ENCODE measurements at regions not wholly inside any gene's neighbourhood (a gene's known extent, or its start where the extent isn't known, plus 50 kb on each side); places are given as distances from the start of the nearest gene placed in this dataset.
"Not testable (repeated sequence)": the region's sequence is repeated elsewhere in the genome, so short reads cannot be mapped to it uniquely, and the experiment has no call there.

DNA sequence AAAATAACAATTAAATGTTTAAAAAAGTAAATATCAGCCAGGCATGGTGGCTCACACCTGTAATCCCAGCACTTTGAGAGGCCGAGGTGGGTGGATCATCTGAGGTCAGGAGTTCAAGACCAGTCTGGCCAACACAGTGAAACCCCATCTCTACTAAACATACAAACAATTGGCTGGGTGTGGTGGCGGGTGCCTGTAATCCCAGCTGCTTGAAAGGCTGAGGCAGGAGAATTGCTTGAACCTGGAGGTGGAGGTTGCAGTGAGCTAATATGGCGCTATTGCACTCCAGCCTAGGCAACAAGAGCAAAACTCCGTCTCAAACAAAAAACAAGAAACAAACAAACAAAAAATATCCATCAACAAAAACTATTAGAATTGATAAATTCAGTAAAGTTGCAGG is 77.5 kb downstream of the SNX5 start:
- not testable (repeated sequence) for DNase-seq (ENCODE audit: extremely low read depth, low read depth, low spot score)

DNA sequence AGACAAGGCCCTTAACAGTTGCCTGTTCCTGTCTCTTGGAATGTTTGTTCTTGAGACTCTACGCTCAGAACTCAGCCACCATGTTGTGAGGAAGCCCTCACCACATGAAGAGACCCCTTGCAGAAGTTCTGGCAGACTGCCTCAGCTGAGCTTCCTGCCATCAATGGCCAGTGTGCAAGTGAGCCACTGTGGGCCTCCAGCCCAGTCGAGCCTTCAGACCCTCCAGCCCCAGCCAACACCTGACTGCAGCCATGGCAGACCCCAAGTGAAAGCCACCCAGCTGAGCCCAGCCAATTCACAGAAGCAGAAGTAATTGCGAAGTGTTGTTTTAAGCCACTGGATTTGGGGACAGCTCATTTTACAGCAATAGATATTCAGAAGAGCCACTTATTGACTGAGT is 78.3 kb downstream of the SNX5 start:
- DNase-seq (ENCODE audit: extremely low read depth, low read depth, low spot score) = no peak

DNA sequence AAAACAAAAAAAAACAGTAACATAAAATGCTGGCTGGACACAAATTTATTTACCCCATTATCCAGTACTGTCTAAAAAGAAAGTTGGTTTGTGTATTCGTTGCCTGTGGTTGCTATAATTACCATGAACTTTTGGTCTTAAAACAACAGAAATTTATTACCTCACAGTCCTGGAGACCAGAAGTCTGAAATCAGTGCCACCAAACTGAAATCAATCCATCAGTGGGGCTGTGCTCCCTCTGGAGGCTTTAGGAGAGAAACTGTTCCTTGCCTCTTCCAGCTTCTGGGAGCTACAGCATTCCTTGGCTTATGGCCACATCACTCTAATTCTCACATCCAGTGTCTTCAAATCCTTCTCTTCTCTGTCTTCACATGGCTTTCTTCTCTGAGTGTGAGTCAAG is 79.4 kb downstream of the SNX5 start:
- DNase-seq (ENCODE audit: extremely low read depth, low read depth, low spot score) = no peak

DNA sequence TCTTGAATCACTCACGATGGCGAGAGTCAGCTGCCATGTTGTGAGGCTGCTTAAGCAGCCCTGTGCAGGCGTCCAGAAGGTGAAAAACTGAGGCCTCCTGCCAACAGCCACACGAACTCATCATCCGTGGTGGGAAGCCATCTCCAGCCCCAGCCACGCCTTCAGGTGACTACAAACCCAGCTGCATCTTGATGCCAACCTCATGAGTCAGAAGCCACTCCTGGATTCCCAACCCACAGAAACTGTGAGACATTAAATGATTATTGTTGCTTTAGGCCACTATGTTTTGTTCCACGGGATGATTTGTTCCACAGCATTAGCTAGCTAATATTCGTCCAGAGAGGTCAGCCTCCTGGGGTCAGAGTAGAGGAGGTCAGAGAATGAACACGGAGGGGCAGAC is 80.5 kb downstream of the SNX5 start:
- no peak for DNase-seq (ENCODE audit: extremely low read depth, low read depth, low spot score)

DNA sequence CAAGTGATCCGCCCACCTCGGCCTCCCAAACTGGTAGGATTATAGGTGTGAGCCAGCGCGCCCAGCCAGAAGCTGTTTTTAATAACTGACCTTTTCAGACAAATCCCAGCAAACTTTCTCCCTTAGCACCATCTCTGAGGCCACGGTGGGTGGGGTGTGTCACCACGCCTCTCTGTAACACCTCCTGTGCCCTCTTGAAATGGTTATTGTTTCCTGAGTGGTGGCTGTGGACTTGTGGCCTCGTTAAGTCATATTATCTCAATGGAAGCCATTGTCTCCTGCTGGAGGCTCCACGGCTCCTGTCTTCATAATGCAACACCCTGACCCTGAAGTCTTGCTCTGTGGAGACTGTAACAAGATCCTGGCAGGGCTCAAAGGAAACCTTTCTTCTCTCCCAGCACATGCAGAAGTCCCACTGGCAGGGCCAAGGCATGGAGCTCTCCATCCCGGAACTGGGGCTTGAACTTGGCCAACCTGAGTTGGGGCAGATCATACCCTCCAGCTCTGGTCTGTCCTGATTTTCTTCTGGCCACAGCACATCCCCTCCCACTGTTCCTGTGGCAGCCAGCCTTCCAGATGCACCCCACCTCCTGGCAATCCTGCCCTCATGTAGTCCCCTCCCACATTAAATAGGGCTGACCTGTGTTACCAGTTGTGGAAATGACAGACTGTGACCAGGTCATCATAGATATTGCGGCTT is 81.1 kb downstream of the SNX5 start:
- DNase-seq (ENCODE audit: extremely low read depth, low read depth, low spot score) = no peak

DNA sequence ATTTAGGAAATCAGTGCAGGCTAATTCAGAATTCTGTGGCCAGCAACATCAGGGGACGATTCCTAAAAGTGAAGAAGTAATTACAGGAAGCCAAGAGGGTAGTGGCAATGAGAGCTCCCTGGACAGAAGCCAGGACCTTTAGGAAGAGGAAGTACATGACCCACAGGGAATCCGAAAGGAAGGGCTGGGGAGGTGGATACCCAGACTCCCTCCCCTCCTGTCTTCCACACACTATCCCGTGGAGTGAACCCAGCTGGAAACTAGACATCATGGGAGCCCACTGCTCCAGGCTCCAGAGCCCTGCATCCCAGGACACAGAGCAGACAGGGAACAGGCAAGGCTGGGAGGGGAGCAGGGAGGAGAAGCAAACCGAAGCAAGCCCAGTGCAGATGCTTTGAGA is 83.0 kb downstream of the SNX5 start:
- no peak for DNase-seq (ENCODE audit: extremely low read depth, low read depth, low spot score)

DNA sequence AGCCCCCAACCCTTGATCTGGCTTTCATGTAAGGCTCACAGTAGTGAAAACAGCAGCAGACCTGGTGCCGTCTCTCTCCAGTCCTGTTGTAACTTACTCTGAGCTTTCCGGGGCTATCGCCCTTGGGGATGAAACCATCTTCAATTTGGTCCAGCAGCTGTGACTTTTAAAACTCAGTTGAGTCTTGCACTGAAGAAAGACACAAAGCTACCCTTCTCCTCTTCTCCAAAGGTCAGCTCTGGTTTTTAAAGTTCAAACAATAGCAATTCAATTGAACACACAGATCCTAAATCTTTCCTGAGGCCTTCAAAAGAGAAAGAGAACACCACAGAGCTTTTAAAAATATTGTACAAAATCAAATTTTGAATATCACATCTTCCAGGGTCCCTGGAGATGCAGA is 83.5 kb downstream of the SNX5 start:
- no peak for DNase-seq (ENCODE audit: extremely low read depth, low read depth, low spot score)

DNA sequence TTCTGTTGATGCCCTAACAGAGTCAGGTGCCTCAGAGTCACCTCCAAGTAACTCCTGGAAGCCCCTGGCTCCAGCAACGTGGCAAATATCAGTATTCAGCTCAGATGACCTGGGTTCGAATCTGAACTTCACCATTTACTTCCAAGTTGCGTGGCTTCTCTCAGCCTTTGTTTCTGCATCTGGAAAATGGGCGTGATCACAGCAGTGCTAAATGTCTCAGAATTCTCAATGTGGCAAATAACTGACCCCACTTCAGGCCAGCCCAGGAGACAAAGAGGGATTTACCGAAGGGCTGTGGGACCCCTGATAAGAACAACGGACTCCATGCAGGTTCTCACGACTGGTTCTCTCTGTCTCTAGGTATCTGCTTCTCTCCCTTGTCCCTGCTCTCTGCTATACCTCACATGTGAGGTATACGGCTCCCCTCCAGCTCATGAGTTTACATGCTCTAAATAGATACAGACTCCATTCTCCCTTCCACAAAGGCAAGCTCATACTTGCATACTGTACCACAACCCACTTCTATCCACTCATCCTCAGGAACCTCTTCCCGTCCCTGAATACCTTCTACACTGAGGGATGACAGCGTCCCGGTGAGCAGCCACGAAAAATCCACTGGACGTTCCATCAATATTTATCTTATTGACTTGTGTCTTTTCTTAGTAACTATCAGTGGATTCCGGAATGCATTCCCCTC is 84.1 kb downstream of the SNX5 start:
- DNase-seq (ENCODE audit: extremely low read depth, low read depth, low spot score) = no peak

DNA sequence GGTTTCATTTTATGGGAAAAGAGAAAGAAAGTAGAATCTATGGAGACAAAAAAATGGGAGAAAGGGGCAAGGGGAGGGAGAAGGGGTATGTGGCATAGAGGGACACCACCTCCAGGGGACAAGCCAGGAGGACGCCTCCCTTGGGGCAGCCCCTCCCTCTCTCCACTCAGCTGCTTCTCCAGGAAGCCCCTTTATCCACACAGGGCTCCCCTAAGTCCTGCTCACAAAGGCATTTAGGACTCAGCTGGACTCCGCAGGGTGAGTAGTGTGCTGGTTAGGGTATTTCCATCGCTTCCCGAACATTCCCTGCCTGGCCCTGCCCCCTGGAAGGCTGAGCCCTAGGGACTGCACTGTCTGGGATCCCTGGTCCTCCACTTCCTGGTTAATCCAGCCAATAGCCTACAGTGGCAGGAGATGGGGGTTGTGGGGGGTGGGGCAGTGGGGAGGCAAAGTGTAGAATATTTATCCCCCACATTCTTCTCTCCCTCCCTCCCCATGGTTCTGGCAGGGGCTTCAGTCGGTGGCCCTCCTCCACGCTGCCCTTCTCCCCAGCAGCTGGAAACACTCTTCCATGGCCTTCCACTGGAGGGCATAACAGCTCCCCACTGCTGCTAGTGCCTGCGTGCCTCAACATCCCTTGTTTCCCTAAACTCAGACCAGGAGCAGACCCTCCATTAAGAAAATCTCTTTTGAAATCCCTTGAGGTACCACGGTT is 84.8 kb downstream of the SNX5 start:
- no peak for DNase-seq (ENCODE audit: extremely low read depth, low read depth, low spot score)

DNA sequence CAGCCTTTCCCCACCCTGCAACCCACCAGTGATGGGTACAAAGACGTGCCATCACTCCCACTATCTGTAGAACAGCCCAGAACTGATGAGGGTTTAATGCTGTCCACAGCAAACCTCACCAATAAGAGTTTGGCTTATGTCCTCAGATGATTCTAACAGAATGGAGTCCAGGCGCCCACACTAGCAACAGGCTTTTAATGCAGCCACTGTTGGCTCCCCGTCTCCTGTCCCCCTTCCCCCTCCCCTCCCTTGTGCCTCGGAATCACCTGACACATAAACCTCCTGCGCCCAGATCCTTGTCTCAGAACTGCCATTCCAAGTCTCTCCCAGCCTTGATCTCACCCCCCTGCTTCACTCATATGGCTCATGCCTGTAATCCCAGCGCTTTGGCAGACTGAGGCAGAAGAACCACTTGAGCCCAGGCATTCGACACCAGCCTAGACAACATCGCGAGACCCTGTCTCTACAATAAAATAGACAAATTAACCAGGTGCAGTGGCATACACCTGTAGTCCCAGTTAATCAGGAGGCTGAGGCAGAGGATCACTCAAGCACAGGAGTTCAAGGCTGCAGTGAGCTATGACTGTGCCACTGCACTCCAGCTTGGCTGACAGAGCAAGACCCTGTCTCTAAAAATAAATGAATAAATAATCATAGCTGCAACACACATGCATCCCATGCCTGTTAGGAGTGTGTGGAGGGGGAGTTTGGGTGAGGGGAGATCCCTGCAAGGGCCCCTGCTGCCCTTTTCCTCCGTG is 85.6 kb downstream of the SNX5 start:
- no peak for DNase-seq (ENCODE audit: extremely low read depth, low read depth, low spot score)

DNA sequence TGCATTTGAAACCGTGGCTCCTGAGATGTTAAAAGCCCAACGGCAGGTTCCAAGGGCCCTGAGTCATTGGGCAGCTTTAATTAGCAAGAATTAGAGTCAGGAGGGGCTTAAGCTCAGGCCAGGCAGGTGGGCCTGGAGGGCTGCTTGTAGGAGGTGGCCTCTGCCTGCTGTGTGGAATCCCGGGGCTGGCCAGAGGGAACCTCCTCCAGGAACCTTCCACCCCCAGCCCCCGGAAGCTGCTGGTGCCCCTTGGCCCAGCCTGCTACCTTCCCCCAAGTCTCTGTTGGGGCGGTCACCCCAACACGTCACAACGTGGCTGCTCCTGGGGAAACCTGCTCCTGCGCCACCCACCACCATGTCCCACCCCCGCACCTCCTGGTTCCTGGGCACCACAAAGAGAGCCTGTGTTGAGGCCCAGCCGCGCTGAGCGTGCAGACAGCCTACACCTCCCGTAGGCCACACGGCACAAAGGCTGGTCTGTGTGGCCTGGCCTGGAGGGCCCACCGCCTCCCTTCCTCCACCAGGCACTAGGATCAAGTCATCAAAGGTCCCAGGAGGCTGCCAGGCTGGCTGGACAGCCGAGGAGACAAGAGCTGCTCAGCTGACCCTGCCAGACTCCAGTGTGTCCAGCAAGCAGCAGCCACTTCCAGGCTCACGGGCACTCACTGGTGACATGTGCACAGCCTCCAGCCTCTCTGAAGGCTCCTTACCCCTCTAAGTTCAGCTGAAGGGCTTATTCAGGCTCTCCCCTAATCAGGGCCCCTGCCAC is 86.3 kb downstream of the SNX5 start:
- no peak for DNase-seq (ENCODE audit: extremely low read depth, low read depth, low spot score)

DNA sequence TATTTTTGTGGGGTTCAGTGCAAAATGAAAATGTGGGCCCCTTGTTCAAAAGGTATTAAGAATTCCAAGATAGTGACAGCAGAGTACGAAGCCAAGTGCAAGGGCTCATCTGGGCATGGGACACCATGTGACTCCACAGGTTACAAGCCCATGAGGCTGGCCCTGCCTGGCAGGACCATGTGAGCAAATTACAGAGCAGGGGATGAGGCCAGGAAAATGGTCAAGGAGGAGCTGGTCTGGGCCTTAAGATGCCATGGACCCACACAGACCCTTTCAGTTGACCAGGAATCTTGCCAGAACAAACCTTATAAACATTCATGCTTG is 86.9 kb downstream of the SNX5 start:
- no peak for DNase-seq (ENCODE audit: extremely low read depth, low read depth, low spot score)

DNA sequence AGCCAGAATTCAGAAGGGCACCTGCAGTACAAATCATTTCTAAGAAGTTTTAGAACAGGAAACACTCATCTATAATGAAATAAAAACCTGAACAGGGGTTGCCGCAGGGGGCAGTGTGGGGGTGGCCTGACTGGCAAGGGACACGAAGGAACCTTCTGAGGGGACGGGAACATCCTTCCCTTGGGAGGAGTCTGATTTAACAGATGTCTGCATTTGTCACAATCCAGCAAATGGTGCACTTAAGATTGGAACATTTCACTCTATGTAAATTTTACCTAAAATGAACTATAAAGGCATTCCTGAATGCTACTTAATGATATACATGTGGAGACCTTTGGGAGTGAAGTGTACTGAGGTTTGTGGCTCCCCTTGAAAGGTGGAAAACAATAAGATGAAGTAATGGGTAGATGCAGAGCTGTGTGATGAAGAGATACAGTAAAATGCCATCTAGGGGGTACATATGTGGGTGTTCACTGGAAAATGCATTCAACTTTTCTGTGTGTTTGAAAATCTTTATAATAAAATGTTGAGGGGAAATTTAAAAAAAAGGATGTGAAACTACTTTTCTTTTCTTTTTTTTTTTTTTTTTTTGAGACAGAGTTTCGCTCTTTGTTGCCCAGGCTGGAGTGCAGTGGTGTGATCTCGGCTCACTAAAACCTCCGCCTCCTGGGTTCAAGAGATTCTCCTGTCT is 89.5 kb downstream of the SNX5 start:
- DNase-seq (ENCODE audit: extremely low read depth, low read depth, low spot score) = no peak

DNA sequence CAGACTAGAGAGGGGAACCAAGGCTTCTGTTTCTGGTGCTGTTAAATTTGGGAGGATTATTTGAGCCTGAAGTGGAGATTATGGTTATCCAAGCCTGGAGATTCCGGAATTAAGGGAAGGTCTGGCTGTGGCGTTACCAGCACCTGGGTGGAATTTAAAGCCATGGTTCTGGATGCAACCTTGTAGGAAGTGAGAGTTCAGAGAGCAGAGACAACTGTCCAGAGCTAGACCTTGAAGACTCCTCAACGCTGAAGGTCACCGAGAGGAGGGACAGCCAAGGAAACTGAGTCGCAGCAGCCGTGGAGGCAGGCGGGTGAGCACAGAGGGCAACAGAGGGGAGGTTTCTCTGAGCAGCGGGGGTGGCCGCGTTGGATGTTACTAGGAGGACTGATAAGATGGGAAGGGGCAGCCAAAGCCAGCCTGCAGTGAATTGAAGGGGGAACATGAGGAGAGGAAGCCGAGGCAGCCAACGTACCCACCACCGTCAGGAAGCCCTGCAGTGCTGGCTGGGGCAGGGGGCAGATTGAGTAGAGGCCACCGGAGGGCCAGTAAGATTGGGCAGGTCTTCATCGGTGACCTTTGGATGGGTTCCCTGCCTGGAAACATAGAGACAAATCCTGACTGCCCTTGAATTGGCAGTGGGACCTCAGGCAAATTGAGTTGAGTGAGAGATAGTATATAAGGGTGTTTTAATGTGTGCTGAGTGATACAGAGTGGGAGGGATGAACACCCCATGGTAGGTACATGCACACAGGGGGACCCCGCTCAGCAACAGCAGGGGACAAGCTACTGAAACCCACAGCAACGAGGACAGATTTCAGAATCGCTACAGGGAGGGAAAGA is 90.3 kb downstream of the SNX5 start:
- no peak for DNase-seq (ENCODE audit: extremely low read depth, low read depth, low spot score)

DNA sequence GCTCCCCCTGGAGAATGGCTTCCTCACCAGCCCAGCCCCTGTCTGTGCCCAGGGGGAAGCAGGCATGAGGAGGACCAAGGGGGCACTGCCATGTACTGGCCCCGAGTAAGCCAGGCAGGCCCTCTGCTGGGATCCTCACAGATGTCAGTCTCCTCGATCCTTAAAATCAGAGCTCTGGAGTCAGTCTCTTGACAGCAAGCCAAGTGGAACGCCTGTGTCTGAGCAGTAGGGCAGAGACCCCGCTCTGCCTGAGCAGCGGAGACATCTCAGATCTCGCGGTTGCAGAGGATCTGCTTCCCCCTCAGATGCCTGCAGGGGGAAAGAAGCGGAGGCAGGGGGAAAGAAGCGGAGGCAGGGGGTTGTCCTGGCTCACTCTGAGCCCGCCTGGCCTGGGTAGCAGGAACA is 92.6 kb downstream of the SNX5 start:
- no peak for DNase-seq (ENCODE audit: extremely low read depth, low read depth, low spot score)

DNA sequence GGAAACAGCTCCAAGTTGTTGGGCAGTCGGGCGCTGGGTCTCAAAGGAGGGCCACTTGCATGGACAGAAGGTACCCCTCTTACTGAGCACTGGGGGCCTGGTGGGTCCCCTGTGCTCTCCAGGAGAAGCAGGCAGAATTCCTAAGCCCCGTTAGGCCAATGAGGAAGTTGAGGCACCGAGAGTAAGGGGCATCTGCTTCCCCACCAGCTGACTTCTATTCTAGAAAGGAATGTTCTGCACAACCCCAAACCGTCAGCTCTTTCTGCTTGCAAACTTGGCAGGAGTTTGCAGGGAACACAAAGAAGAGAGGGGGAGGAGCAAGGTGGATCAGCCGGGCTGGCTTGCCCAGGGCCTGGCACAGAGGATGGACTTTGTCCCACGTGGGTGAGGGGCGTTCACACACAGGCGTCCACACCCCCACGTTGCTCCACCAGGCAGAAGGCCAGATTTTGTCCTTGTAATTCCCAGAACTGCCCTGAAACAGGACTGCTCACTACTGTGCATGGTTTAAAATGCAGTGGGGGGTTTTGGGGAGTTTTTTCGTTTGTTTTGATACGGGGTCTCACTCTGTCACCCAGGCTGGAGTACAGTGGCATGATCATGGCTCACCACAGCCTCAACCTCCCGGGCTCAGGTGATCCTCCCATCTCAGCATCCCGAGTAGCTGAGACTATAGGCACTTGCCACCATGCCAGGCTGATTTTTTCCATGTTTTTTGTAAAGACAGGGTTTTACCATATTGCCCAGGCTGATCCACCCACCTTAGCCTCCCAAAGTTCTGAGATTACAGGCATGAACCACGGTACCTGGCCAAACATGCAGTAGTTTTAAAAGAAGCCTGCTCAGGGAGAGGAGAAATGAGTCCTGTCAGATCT is 93.3 kb downstream of the SNX5 start:
- no peak for DNase-seq (ENCODE audit: extremely low read depth, low read depth, low spot score)

DNA sequence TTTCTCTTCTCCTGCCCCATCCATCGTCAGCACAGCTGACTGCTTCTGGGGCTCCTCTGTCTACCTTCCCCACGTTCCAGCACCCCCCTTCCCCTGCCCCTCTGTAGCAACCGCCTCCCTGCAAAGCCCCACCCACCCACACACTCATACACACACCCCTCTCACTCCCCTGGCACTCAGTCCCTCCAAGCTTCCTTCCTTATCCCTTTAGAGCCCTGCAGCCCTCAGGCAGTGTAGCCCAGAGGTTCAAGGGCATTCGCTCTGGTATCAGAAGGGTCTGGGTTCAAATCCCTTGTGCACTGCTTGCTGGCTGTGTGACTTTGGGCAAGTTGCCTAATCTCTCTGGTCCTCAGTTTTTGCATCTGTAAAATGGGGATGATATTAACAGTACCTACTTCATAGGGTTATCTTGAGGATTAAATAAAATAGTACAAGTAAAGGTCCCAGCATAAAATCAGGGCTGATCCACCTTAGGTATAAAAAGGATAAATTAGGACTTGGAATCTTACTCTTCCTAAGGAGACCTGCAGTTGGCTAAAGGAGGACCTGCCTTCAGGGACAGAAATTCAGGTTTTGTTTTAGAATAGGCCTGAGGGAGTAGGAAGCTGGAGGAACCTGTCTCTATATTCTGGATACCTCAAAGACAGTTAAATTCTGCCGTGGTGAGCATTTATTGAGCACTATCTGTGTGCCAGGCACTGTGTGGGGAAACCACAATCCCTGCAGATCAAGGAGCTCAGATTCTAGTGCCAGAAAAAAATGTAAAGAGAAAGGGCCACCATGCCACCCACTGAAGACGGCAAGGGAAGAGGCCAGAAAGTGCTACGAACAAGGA is 94.1 kb downstream of the SNX5 start:
- no peak for DNase-seq (ENCODE audit: extremely low read depth, low read depth, low spot score)

All from glomerular endothelial cell (primary cell).